H9 (cell line): ENCODE measurements at regions not wholly inside any gene's neighbourhood (a gene's known extent, or its start where the extent isn't known, plus 50 kb on each side); places are given as distances from the start of the nearest gene placed in this dataset.

Experiments
- DNase-seq: peaks from one replicate; pipeline ENCODE4 v3.0.0-alpha.2; 2017
- H2AFZ ChIP-seq: one replicate; pipeline ENCODE4 v1.6.1; 2013; ENCODE audit warnings: mild to moderate bottlenecking, low read length, control low read depth, moderate library complexity
- H2AK5ac ChIP-seq: 2 replicates; pipeline ENCODE4 v1.6.1; 2013; ENCODE audit warnings: low read length, control low read depth, mixed read lengths; ENCODE audit not compliant: insufficient read length
- H2BK120ac ChIP-seq: one replicate; pipeline ENCODE4 v1.6.1; 2013; ENCODE audit warnings: low read depth, mild to moderate bottlenecking, low read length, control low read depth, inconsistent platforms; ENCODE audit not compliant: poor library complexity, severe bottlenecking
- H2BK12ac ChIP-seq: 2 replicates; pipeline ENCODE4 v1.6.1; 2013; ENCODE audit warnings: low read length, control low read depth, mixed read lengths, low read depth; ENCODE audit not compliant: insufficient read length
- H2BK15ac ChIP-seq: 2 replicates; pipeline ENCODE4 v1.6.1; 2013; ENCODE audit warnings: low read depth, low read length, control low read depth
- H2BK20ac ChIP-seq: one replicate; pipeline ENCODE4 v1.6.1; 2013; ENCODE audit warnings: low read depth, mild to moderate bottlenecking, low read length, control low read depth, inconsistent platforms; ENCODE audit not compliant: poor library complexity, severe bottlenecking
- H2BK5ac ChIP-seq: 2 replicates; pipeline ENCODE4 v1.6.1; 2013; ENCODE audit warnings: low read length, control low read depth, mixed read lengths; ENCODE audit not compliant: insufficient read length
- H3K14ac ChIP-seq: 2 replicates; pipeline ENCODE4 v1.6.1; 2013; ENCODE audit warnings: low read length, control low read depth; ENCODE audit not compliant: insufficient read depth
- H3K18ac ChIP-seq: 2 replicates; pipeline ENCODE4 v1.6.1; 2013; ENCODE audit warnings: low read depth, mild to moderate bottlenecking, mixed read lengths, low read length, control low read depth; ENCODE audit not compliant: insufficient read length
- H3K23ac ChIP-seq: 2 replicates; pipeline ENCODE4 v1.6.1; 2013; ENCODE audit warnings: low read length, control low read depth, mixed read lengths, low read depth; ENCODE audit not compliant: insufficient read length
- H3K23me2 ChIP-seq: 2 replicates; pipeline ENCODE4 v1.6.1; 2013; ENCODE audit warnings: low read depth, mild to moderate bottlenecking, mixed read lengths, low read length, control low read depth; ENCODE audit not compliant: insufficient read length, poor library complexity, severe bottlenecking
- H3K27ac ChIP-seq: 2 replicates; pipeline ENCODE4 v1.5.1; 2013; ENCODE audit warnings: low read length, control low read depth, mixed read lengths, low read depth; ENCODE audit not compliant: insufficient read length
- H3K27me3 ChIP-seq: 2 replicates; pipeline ENCODE4 v1.6.1; 2013; ENCODE audit warnings: low read length, control low read depth, inconsistent platforms; ENCODE audit not compliant: insufficient read depth
- H3K4ac ChIP-seq: 2 replicates; pipeline ENCODE4 v1.6.1; 2013; ENCODE audit warnings: low read depth, mild to moderate bottlenecking, control low read depth, inconsistent platforms, low read length, moderate library complexity
- H3K4me1 ChIP-seq: 2 replicates; pipeline ENCODE4 v1.6.1; 2013; ENCODE audit warnings: low read length, control low read depth, inconsistent platforms; ENCODE audit not compliant: insufficient read depth
- H3K4me2 ChIP-seq: 2 replicates; pipeline ENCODE4 v1.6.1; 2013; ENCODE audit warnings: low read length, control low read depth, mixed read lengths; ENCODE audit not compliant: insufficient read length, insufficient read depth
- H3K56ac ChIP-seq: 2 replicates; pipeline ENCODE4 v1.6.1; 2013; ENCODE audit warnings: low read depth, mild to moderate bottlenecking, mixed read lengths, low read length, control low read depth; ENCODE audit not compliant: insufficient read length
- H3K79me1 ChIP-seq: 2 replicates; pipeline ENCODE4 v1.6.1; 2013; ENCODE audit warnings: low read depth, mild to moderate bottlenecking, moderate library complexity, low read length, control low read depth, inconsistent platforms; ENCODE audit not compliant: insufficient read depth, poor library complexity, severe bottlenecking
- H3K79me2 ChIP-seq: 2 replicates; pipeline ENCODE4 v1.6.1; 2013; ENCODE audit warnings: low read length, control low read depth, inconsistent platforms; ENCODE audit not compliant: insufficient read depth
- H3K9ac ChIP-seq: 2 replicates; pipeline ENCODE4 v1.6.1; 2013; ENCODE audit warnings: low read length, control low read depth, mixed read lengths; ENCODE audit not compliant: insufficient read length; ENCODE audit errors: extremely low read depth
- H3K9me3 ChIP-seq: one replicate; pipeline ENCODE4 v1.6.1; 2013; ENCODE audit warnings: low read depth, low read length, inconsistent platforms; ENCODE audit not compliant: control insufficient read depth
- H3T11ph ChIP-seq: one replicate; pipeline ENCODE4 v1.6.1; 2013; ENCODE audit warnings: mild to moderate bottlenecking, low read length, control low read depth, inconsistent platforms
- H4K20me1 ChIP-seq: one replicate; pipeline ENCODE4 v1.6.1; 2013; ENCODE audit not compliant: control insufficient read depth, insufficient read length, insufficient read depth
- H4K5ac ChIP-seq: 2 replicates; pipeline ENCODE4 v1.6.1; 2013; ENCODE audit warnings: low read depth, mild to moderate bottlenecking, mixed read lengths, low read length, control low read depth; ENCODE audit not compliant: insufficient read length
- H4K8ac ChIP-seq: replicated peaks from 2 replicates; pipeline ENCODE4 v1.6.1; 2013; ENCODE audit warnings: low read length, control low read depth, mixed read lengths, low read depth; ENCODE audit not compliant: insufficient read length
- H4K91ac ChIP-seq: 2 replicates; pipeline ENCODE4 v1.6.1; 2013; ENCODE audit warnings: low read depth, mild to moderate bottlenecking, moderate library complexity, mixed read lengths, low read length, control low read depth; ENCODE audit not compliant: insufficient read length
- H3K27ac Mint-ChIP-seq, 3 experiments: 2 replicates in 2 of 3; 3 replicates in 1 of 3; pipeline ENCODE4 v1.8.0; 2020 to 2021; ENCODE audit warnings: mixed read lengths in 3 of 3, mild to moderate bottlenecking in 1 of 3, moderate library complexity in 1 of 3
- H3K27me3 Mint-ChIP-seq: 2 replicates; pipeline ENCODE4 v1.8.0; 2021; ENCODE audit warnings: low read depth, mild to moderate bottlenecking, moderate library complexity, mixed read lengths
- H3K36me3 Mint-ChIP-seq, 3 experiments: 2 replicates in 2 of 3; 3 replicates in 1 of 3; pipeline ENCODE4 v1.8.0; 2020 to 2021; ENCODE audit warnings: low read depth in 3 of 3, mixed read lengths in 3 of 3; ENCODE audit not compliant: insufficient read depth in 1 of 3
- H3K4me1 Mint-ChIP-seq, 2 experiments: 2 replicates each; pipeline ENCODE4 v1.8.0; 2020; ENCODE audit warnings: mixed read lengths in 2 of 2
- H3K4me3 Mint-ChIP-seq, 2 experiments: 2 replicates in 1 of 2; 3 replicates in 1 of 2; pipeline ENCODE4 v1.8.0; 2020 to 2021; ENCODE audit warnings: mild to moderate bottlenecking in 2 of 2, mixed read lengths in 2 of 2, moderate library complexity in 1 of 2
- H3K9me3 Mint-ChIP-seq, 2 experiments: 2 replicates in 1 of 2; 3 replicates in 1 of 2; pipeline ENCODE4 v1.8.0; 2020; ENCODE audit warnings: mild to moderate bottlenecking in 2 of 2, mixed read lengths in 2 of 2, moderate library complexity in 1 of 2
- WGBS: extraction: QIAGEN DNeasy Blood & Tissue Kit; methylation state at CpG from one replicate; pipeline ENCODE4 v1.1.7; 2013; ENCODE audit warnings: missing lambda C conversion rate, low lambda C conversion rate, mixed read lengths; ENCODE audit not compliant: insufficient read length; ENCODE audit errors: extremely low coverage; 5-methylcytosine and 5-hydroxymethylcytosine counted together
- TF ChIP-seq, protein P1 (sequence below): fragments of 200-600 bp; sonication (generic); conservative IDR thresholded peaks from 3 replicates; pipeline ENCODE4 v1.8.0; 2021; ENCODE audit warnings: antibody characterized with exemption, mild to moderate bottlenecking

DNA sequence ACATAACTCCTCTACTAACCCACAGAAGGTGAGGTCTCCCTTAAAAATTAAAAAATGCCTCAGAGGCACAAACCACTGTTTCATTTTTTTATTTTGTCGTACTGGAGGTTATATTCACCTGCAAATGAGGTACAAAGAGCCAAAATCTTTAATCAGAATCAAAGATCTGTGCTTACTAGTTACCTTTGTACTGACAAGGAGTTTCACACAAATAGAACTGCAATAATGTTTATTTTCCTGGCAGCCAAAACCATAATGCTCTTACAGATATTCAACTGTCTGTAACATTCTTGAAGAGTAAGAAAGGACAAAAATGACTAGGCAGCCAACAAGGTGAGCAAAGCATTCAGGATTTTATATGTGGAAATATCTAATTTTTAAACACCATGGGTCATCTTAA lies 105.1 kb upstream of the NOL4 start:
- peaks cover 2 to 8% of the 10 kb centered on the region in 2 experiments; a peak in 3 of 4 replicates for H3K4me1 Mint-ChIP-seq
- H3K4me2 ChIP-seq: no peak overlapping the region
- no peak overlapping the region for H3K14ac ChIP-seq
- no peaks in the 10 kb centered on the region for H4K20me1 ChIP-seq
- no peaks in the 10 kb centered on the region for H3K27me3 ChIP-seq
- H3K4me1 ChIP-seq: no peaks in the 10 kb centered on the region
- H3K9me3 Mint-ChIP-seq: peaks cover 9 to 11% of the 10 kb centered on the region in 2 experiments; a peak in 4 of 5 replicates
- H4K91ac ChIP-seq: no peak overlapping the region
- no peak overlapping the region for H4K5ac ChIP-seq
- no peaks in the 10 kb centered on the region for H3K79me1 ChIP-seq
- no peak overlapping the region for H2BK20ac ChIP-seq
- H2AFZ ChIP-seq: no peak overlapping the region
- H2BK5ac ChIP-seq: no peak overlapping the region
- H2AK5ac ChIP-seq: no peak overlapping the region
- H2BK12ac ChIP-seq: no peak overlapping the region
- H3K9me3 ChIP-seq: no peaks in the 10 kb centered on the region
- H2BK120ac ChIP-seq: no peak overlapping the region
- no peak overlapping the region for H3T11ph ChIP-seq
- no peak overlapping the region for H3K27ac ChIP-seq
- no CpG with 5 or more reads among the region's 1 CpG for WGBS
- H3K36me3 Mint-ChIP-seq: peaks cover 8 to 26% (median 17%) of the 10 kb centered on the region in 3 experiments; a peak in 6 of 7 replicates
- H3K27ac Mint-ChIP-seq: no peak overlapping the region
- H3K23ac ChIP-seq: no peak overlapping the region
- no peak overlapping the region for H3K4me3 Mint-ChIP-seq
- H3K9ac ChIP-seq: no peak overlapping the region
- TF ChIP-seq, protein P1, sequence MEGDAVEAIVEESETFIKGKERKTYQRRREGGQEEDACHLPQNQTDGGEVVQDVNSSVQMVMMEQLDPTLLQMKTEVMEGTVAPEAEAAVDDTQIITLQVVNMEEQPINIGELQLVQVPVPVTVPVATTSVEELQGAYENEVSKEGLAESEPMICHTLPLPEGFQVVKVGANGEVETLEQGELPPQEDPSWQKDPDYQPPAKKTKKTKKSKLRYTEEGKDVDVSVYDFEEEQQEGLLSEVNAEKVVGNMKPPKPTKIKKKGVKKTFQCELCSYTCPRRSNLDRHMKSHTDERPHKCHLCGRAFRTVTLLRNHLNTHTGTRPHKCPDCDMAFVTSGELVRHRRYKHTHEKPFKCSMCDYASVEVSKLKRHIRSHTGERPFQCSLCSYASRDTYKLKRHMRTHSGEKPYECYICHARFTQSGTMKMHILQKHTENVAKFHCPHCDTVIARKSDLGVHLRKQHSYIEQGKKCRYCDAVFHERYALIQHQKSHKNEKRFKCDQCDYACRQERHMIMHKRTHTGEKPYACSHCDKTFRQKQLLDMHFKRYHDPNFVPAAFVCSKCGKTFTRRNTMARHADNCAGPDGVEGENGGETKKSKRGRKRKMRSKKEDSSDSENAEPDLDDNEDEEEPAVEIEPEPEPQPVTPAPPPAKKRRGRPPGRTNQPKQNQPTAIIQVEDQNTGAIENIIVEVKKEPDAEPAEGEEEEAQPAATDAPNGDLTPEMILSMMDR: no peak
- H3K23me2 ChIP-seq: no peaks in the 10 kb centered on the region
- no peak overlapping the region for H3K4ac ChIP-seq
- H3K79me2 ChIP-seq: no peaks in the 10 kb centered on the region
- DNase-seq: no peak
- H2BK15ac ChIP-seq: no peak overlapping the region
- no peaks in the 10 kb centered on the region for H3K27me3 Mint-ChIP-seq
- H3K56ac ChIP-seq: no peak overlapping the region
- no peak overlapping the region for H4K8ac ChIP-seq
- no peak overlapping the region for H3K18ac ChIP-seq
